GM12878 (cell line): ENCODE measurements at regions not wholly inside any gene's neighbourhood (a gene's known extent, or its start where the extent isn't known, plus 50 kb on each side); places are given as distances from the start of the nearest gene placed in this dataset.

ENCODE experiments used
- ATAC-seq: fragments of 200-7000 bp; cut with Tn5 transposase; 3 replicates; pipeline ENCODE4 v1.9.1; 2020; ENCODE audit warnings: mild to moderate bottlenecking, moderate library complexity
- BruUV-seq: library from RNA; stranded (reverse); fragments of 400-500 nt; replicated peaks from 2 replicates; lab custom pipeline; 2021; lab: Mats Ljungman, UMichigan
- CTCF ChIA-PET: fragments of 300-600 bp; sonication (Branson Sonifier 250); formaldehyde crosslinking; extraction: SDS; loops from one replicate; lab custom pipeline; 2021; ENCODE audit warnings: inconsistent platforms; lab: Yijun Ruan, JAX
- POLR2A ChIA-PET: fragments of 350-600 bp; formaldehyde crosslinking; extraction: SDS; loops from one replicate; lab custom pipeline; 2021; ENCODE audit warnings: inconsistent platforms; lab: Charles Lee
- RAD21 ChIA-PET: fragments of 300-600 bp; sonication (Branson Sonifier 250); formaldehyde crosslinking; loops from one replicate; lab custom pipeline; 2023; ENCODE audit warnings: antibody characterized with exemption; ENCODE audit not compliant: unreplicated experiment; lab: Charles Lee
- SMC1A ChIA-PET: fragments of 300-600 bp; sonication (Branson Sonifier 250); formaldehyde crosslinking; loops from one replicate; lab custom pipeline; 2023; ENCODE audit not compliant: unreplicated experiment, uncharacterized antibody; lab: Charles Lee
- DNase-seq: peaks from one replicate; pipeline ENCODE4 v3.0.0-alpha.2; 2011; ENCODE audit warnings: low read depth, low spot score
- FAIRE-seq: peaks from 3 replicates; lab custom pipeline; 2011; peaks lifted over from hg19 to GRCh38; lab: Jason Lieb, UNC
- H2AFZ ChIP-seq: 2 replicates; pipeline ENCODE4 v1.6.0; 2011; ENCODE audit warnings: low read depth, low read length, control low read depth; ENCODE audit not compliant: control insufficient read depth
- H3K27ac ChIP-seq: 2 replicates; pipeline ENCODE4 v1.5.1; 2011; ENCODE audit warnings: control low read depth; ENCODE audit not compliant: control insufficient read depth, insufficient read depth
- H3K27me3 ChIP-seq, 2 experiments: replicated peaks in 1 of 2; 2 replicates each; pipeline versions ENCODE4 v1.6.0 to v1.6.1; 2011; ENCODE audit warnings: low read length in 1 of 2; ENCODE audit not compliant: control insufficient read depth in 2 of 2, insufficient read depth in 2 of 2
- H3K36me3 ChIP-seq, 2 experiments: 2 replicates each; pipeline ENCODE4 v1.5.1; 2011; ENCODE audit warnings: low read length in 1 of 2; ENCODE audit not compliant: control insufficient read depth in 2 of 2, insufficient read depth in 2 of 2
- H3K4me1 ChIP-seq: 2 replicates; pipeline ENCODE4 v1.6.1; 2011; ENCODE audit warnings: mild to moderate bottlenecking, low read length, moderate library complexity, mixed read lengths; ENCODE audit not compliant: control insufficient read depth, insufficient read depth
- H3K4me2 ChIP-seq: 2 replicates; pipeline ENCODE4 v1.6.0; 2011; ENCODE audit warnings: control low read depth; ENCODE audit not compliant: control insufficient read depth, insufficient read depth
- H3K4me3 ChIP-seq: fragments of 200-600 bp; sonication (generic); 2 replicates; pipeline ENCODE4 v1.5.1; 2016
- H3K79me2 ChIP-seq: 2 replicates; pipeline ENCODE4 v1.6.0; 2011; ENCODE audit warnings: low read length; ENCODE audit not compliant: control insufficient read depth, insufficient read depth
- H3K9ac ChIP-seq: 2 replicates; pipeline ENCODE4 v1.8.0; 2011; ENCODE audit warnings: low read length, control low read depth, mixed read lengths; ENCODE audit not compliant: control insufficient read depth, insufficient read depth
- H3K9me3 ChIP-seq: replicated peaks from 3 replicates; pipeline ENCODE4 v1.5.1; 2011; ENCODE audit warnings: mild to moderate bottlenecking, low read length; ENCODE audit not compliant: control insufficient read depth, insufficient read depth
- H4K20me1 ChIP-seq: 2 replicates; pipeline ENCODE4 v1.6.0; 2011; ENCODE audit not compliant: control insufficient read depth, insufficient read depth
- BACH1 ChIP-seq: fragments of 450-650 bp; IDR thresholded peaks from 2 replicates; pipeline ENCODE4 v1.6.1; 2017; ENCODE audit warnings: mild to moderate bottlenecking, borderline replicate concordance
- BCLAF1 ChIP-seq: fragments of 450-650 bp; IDR thresholded peaks from 2 replicates; pipeline ENCODE4 v1.6.1; 2017; ENCODE audit warnings: antibody characterized with exemption, mild to moderate bottlenecking, moderate library complexity
- EED ChIP-seq: sonication (generic); IDR thresholded peaks from 2 replicates; pipeline ENCODE4 v1.6.1; 2016; ENCODE audit warnings: antibody characterized with exemption, low read depth
- GABPA ChIP-seq: IDR thresholded peaks from 2 replicates; pipeline ENCODE4 v1.6.1; 2014; ENCODE audit warnings: antibody characterized with exemption, low read depth, mild to moderate bottlenecking, inconsistent platforms
- IKZF2 ChIP-seq, 2 experiments: fragments of 450-650 bp; IDR thresholded peaks; 2 replicates each; pipeline ENCODE4 v1.6.1; 2017; ENCODE audit warnings: mild to moderate bottlenecking in 2 of 2, moderate library complexity in 2 of 2
- IRF3 ChIP-seq: fragments of 450-650 bp; IDR thresholded peaks from 2 replicates; pipeline ENCODE4 v1.6.1; 2014; ENCODE audit warnings: mild to moderate bottlenecking
- IRF5 ChIP-seq: fragments of 450-650 bp; IDR thresholded peaks from 2 replicates; pipeline ENCODE4 v1.6.1; 2017; ENCODE audit warnings: borderline replicate concordance
- NFYB ChIP-seq: IDR thresholded peaks from 2 replicates; pipeline ENCODE4 v1.6.1; 2011; ENCODE audit warnings: low read depth, mild to moderate bottlenecking, low read length, improper control_type of control experiment, moderate library complexity; ENCODE audit not compliant: insufficient read depth
- NRF1 ChIP-seq: conservative IDR thresholded peaks from 2 replicates; pipeline ENCODE4 v1.6.1; 2011; ENCODE audit warnings: mild to moderate bottlenecking, low read depth, low read length, improper control_type of control experiment
- POU2F2 ChIP-seq: IDR thresholded peaks from 3 replicates; pipeline ENCODE4 v1.6.1; 2011; ENCODE audit warnings: low read depth, mild to moderate bottlenecking, low read length, borderline replicate concordance
- RCOR1 ChIP-seq: conservative IDR thresholded peaks from 2 replicates; pipeline ENCODE4 v1.6.1; 2012; ENCODE audit warnings: low read depth, low read length, improper control_type of control experiment
- RUNX3 ChIP-seq: IDR thresholded peaks from 2 replicates; pipeline ENCODE4 v1.6.1; 2012; ENCODE audit warnings: low read length, inconsistent platforms
- SIX5 ChIP-seq: IDR thresholded peaks from 2 replicates; pipeline ENCODE4 v1.6.1; 2011; ENCODE audit warnings: mild to moderate bottlenecking, low read depth, low read length, moderate library complexity; ENCODE audit not compliant: severe bottlenecking
- SREBF1 ChIP-seq: IDR thresholded peaks from 2 replicates; pipeline ENCODE4 v1.6.1; 2012; ENCODE audit warnings: mild to moderate bottlenecking, low read length
- USF1 ChIP-seq: IDR thresholded peaks from 2 replicates; pipeline ENCODE4 v1.6.1; 2011; ENCODE audit warnings: borderline replicate concordance, low read depth, mild to moderate bottlenecking, moderate library complexity, mixed read lengths, low read length; ENCODE audit not compliant: insufficient read depth; ENCODE audit errors: extremely low read length
- ZNF24 ChIP-seq: fragments of 450-650 bp; IDR thresholded peaks from 2 replicates; pipeline ENCODE4 v1.6.1; 2017; ENCODE audit warnings: antibody characterized with exemption, mild to moderate bottlenecking
- ZNF274 ChIP-seq: IDR thresholded peaks from one replicate; pipeline ENCODE4 v1.8.0; 2011; ENCODE audit not compliant: insufficient read length, insufficient read depth
- WGBS: methylation state at CpG from one replicate; pipeline ENCODE4 v1.1.6; 2016; ENCODE audit warnings: low lambda C conversion rate; ENCODE audit not compliant: insufficient replicate concordance, insufficient coverage; ENCODE audit errors: missing lambda C conversion rate; 5-methylcytosine and 5-hydroxymethylcytosine counted together
- in situ Hi-C: fragments of 300-500 bp; cut with MboI; formaldehyde crosslinking; loops from 9 replicates; pipeline ENCODE4 v1.14.3; 2018; ENCODE audit warnings: mixed read lengths
- intact Hi-C: fragments of 100-400 bp; cut with micrococcal nuclease; formaldehyde crosslinking; loops from one replicate; pipeline ENCODE4 v1.14.2; 2022; ENCODE audit not compliant: unreplicated experiment

GRCh38 chr15:69797051-69797595 is 300.6 kb downstream of the TLE3 start (continued):
- TF ChIP-seq IRF5 (no peak), BACH1 (no peak), SREBF1 (no peak), IKZF2 (IDR thresholded peaks at IDR 0.05) (no peak), RUNX3 (no peak), NFYB (no peak)

GRCh38 chr15:69797615-69798014 is 300.1 kb downstream of the TLE3 start:
- Histone ChIP-seq H2AFZ (no peak overlapping the region), H3K9ac (no peak overlapping the region), H3K9me3 (no peaks in the 10 kb centered on the region; the same call in 2 of the 3 replicates), H3K27me3 (peaks cover 2 to 6% of the 10 kb centered on the region in 2 experiments; a peak in 3 of 4 replicates), H4K20me1 (no peaks in the 10 kb centered on the region; the same call in 1 of the 2 replicates), H3K36me3 (no peaks in the 10 kb centered on the region), H3K27ac (no peak overlapping the region), H3K79me2 (no peaks in the 10 kb centered on the region), H3K4me3 (no peak overlapping the region), H3K4me1 (no peaks in the 10 kb centered on the region), H3K4me2 (no peak overlapping the region)
- no TSS peak for BruUV-seq
- SMC1A ChIA-PET, result no interaction called here
- in situ Hi-C loops (no loop called here), intact Hi-C loops (no loop called here)
- CTCF ChIA-PET, result no interaction called here
- DNase-seq, result no peak
- RAD21 ChIA-PET, result no interaction called here
- POLR2A ChIA-PET, result no interaction called here
- ATAC-seq, result no peak
- no peak for FAIRE-seq
- 34% methylated on average over 3 of the region's 3 CpGs for WGBS
- TF ChIP-seq ZNF274, result no peak
- no peak for TF ChIP-seq NRF1
- no peak for TF ChIP-seq ZNF24
- TF ChIP-seq SIX5, result no peak
- no peak for TF ChIP-seq IRF3
- TF ChIP-seq POU2F2, result no peak
- no peak for TF ChIP-seq IRF5
- TF ChIP-seq BCLAF1, result no peak
- TF ChIP-seq USF1, result no peak
- no peak for TF ChIP-seq EED
- no peak for TF ChIP-seq RCOR1
- no peak for TF ChIP-seq GABPA
